ENCODE measurements at regions not wholly inside any gene's neighbourhood (a gene's known extent, or its start where the extent isn't known, plus 50 kb on each side); places are given as distances from the start of the nearest gene placed in this dataset.
"Not testable (repeated sequence)": the region's sequence is repeated elsewhere in the genome, so short reads cannot be mapped to it uniquely, and the experiment has no call there.

- H3K4me3 ChIP-seq (ENCODE audit: low read length), result no peak overlapping the region
- no peaks in the 10 kb centered on the region for H3K4me1 ChIP-seq (ENCODE audit: insufficient read depth, low read length)
Observed at GRCh38 chr2:47964277-47964676, 58.0 kb upstream of the FBXO11 start.

GRCh38 chr2:47964722-47965434 lies 58.6 kb upstream of the FBXO11 start:
- no peak overlapping the region for H3K27ac ChIP-seq (ENCODE audit: low read depth, low read length)
- H3K9me3 ChIP-seq (ENCODE audit: insufficient read depth, low read depth, low read length), result no peaks in the 10 kb centered on the region
- no peaks in the 10 kb centered on the region; the same call in 1 of the 2 replicates for H3K27me3 ChIP-seq (ENCODE audit: insufficient read depth, low read length)
- no peaks in the 10 kb centered on the region for H3K36me3 ChIP-seq (ENCODE audit: insufficient read depth, low read length)
- H3K4me3 ChIP-seq (ENCODE audit: low read length), result no peak overlapping the region
- H3K9ac ChIP-seq (ENCODE audit: low read depth, low read length), result no peak overlapping the region
- 92% methylated on average over 8 of the region's 8 CpGs for WGBS
- H3K4me1 ChIP-seq (ENCODE audit: insufficient read depth, low read length), result no peaks in the 10 kb centered on the region

More at GRCh38 chr2:47964277-47964676, 58.0 kb upstream of the FBXO11 start:
- H3K36me3 ChIP-seq (ENCODE audit: insufficient read depth, low read length), result no peaks in the 10 kb centered on the region
- H3K27ac ChIP-seq (ENCODE audit: low read depth, low read length), result no peak overlapping the region
- H3K27me3 ChIP-seq (ENCODE audit: insufficient read depth, low read length), result no peaks in the 10 kb centered on the region; the same call in 1 of the 2 replicates
- H3K9me3 ChIP-seq (ENCODE audit: insufficient read depth, low read depth, low read length), result no peaks in the 10 kb centered on the region
- no peak overlapping the region for H3K9ac ChIP-seq (ENCODE audit: low read depth, low read length)

GRCh38 chr2:47976728-47977127 lies 70.4 kb upstream of the FBXO11 start:
- H3K9me3 ChIP-seq (ENCODE audit: insufficient read depth, low read depth, low read length); H3K27ac ChIP-seq (ENCODE audit: low read depth, low read length); H3K4me1 ChIP-seq (ENCODE audit: insufficient read depth, low read length); H3K27me3 ChIP-seq (ENCODE audit: insufficient read depth, low read length); H3K36me3 ChIP-seq (ENCODE audit: insufficient read depth, low read length); H3K4me3 ChIP-seq (ENCODE audit: low read length); H3K9ac ChIP-seq (ENCODE audit: low read depth, low read length): not testable (repeated sequence)

GRCh38 chr2:47984041-47984440 lies 77.7 kb upstream of the FBXO11 start:
- H3K4me3 ChIP-seq (ENCODE audit: low read length), result no peak overlapping the region
- H3K36me3 ChIP-seq (ENCODE audit: insufficient read depth, low read length), result no peaks in the 10 kb centered on the region
- no peaks in the 10 kb centered on the region for H3K27me3 ChIP-seq (ENCODE audit: insufficient read depth, low read length)
- no peak overlapping the region for H3K9ac ChIP-seq (ENCODE audit: low read depth, low read length)
- no peaks in the 10 kb centered on the region for H3K9me3 ChIP-seq (ENCODE audit: insufficient read depth, low read depth, low read length)
- H3K4me1 ChIP-seq (ENCODE audit: insufficient read depth, low read length), result no peaks in the 10 kb centered on the region
- no peak overlapping the region for H3K27ac ChIP-seq (ENCODE audit: low read depth, low read length)

- Histone ChIP-seq H3K27ac (ENCODE audit: low read depth, low read length) (no peak overlapping the region), H3K9ac (ENCODE audit: low read depth, low read length) (no peak overlapping the region), H3K4me1 (ENCODE audit: insufficient read depth, low read length) (no peaks in the 10 kb centered on the region), H3K9me3 (ENCODE audit: insufficient read depth, low read depth, low read length) (no peaks in the 10 kb centered on the region), H3K36me3 (ENCODE audit: insufficient read depth, low read length) (no peaks in the 10 kb centered on the region), H3K27me3 (ENCODE audit: insufficient read depth, low read length) (no peaks in the 10 kb centered on the region), H3K4me3 (ENCODE audit: low read length) (no peak overlapping the region)
- 85% methylated on average over 2 of the region's 2 CpGs for WGBS
Observed at GRCh38 chr2:47990503-47990902, 84.2 kb upstream of the FBXO11 start.

GRCh38 chr2:47992671-47993070 lies 86.4 kb upstream of the FBXO11 start:
- no peaks in the 10 kb centered on the region for H3K27me3 ChIP-seq (ENCODE audit: insufficient read depth, low read length)

GRCh38 chr2:47996808-47997207 lies 90.5 kb upstream of the FBXO11 start:
- no peak overlapping the region for H3K27ac ChIP-seq (ENCODE audit: low read depth, low read length)
- no peak overlapping the region for H3K4me3 ChIP-seq (ENCODE audit: low read length)
- H3K27me3 ChIP-seq (ENCODE audit: insufficient read depth, low read length), result no peaks in the 10 kb centered on the region
- 94% methylated on average over 4 of the region's 4 CpGs for WGBS
- H3K9me3 ChIP-seq (ENCODE audit: insufficient read depth, low read depth, low read length), result no peaks in the 10 kb centered on the region
- no peak overlapping the region for H3K9ac ChIP-seq (ENCODE audit: low read depth, low read length)
- no peaks in the 10 kb centered on the region for H3K4me1 ChIP-seq (ENCODE audit: insufficient read depth, low read length)
- no peaks in the 10 kb centered on the region for H3K36me3 ChIP-seq (ENCODE audit: insufficient read depth, low read length)

More at GRCh38 chr2:47992671-47993070, 86.4 kb upstream of the FBXO11 start:
- no peaks in the 10 kb centered on the region for H3K36me3 ChIP-seq (ENCODE audit: insufficient read depth, low read length)
- H3K27ac ChIP-seq (ENCODE audit: low read depth, low read length), result no peak overlapping the region
- no peaks in the 10 kb centered on the region for H3K4me1 ChIP-seq (ENCODE audit: insufficient read depth, low read length)
- no peaks in the 10 kb centered on the region for H3K9me3 ChIP-seq (ENCODE audit: insufficient read depth, low read depth, low read length)
- H3K9ac ChIP-seq (ENCODE audit: low read depth, low read length), result no peak overlapping the region
- no peak overlapping the region for H3K4me3 ChIP-seq (ENCODE audit: low read length)

GRCh38 chr2:47999512-47999911 lies 93.2 kb upstream of the FBXO11 start:
- Histone ChIP-seq H3K36me3 (ENCODE audit: insufficient read depth, low read length) (no peaks in the 10 kb centered on the region), H3K4me3 (ENCODE audit: low read length) (no peak overlapping the region), H3K9me3 (ENCODE audit: insufficient read depth, low read depth, low read length) (no peaks in the 10 kb centered on the region), H3K9ac (ENCODE audit: low read depth, low read length) (no peak overlapping the region), H3K4me1 (ENCODE audit: insufficient read depth, low read length) (no peaks in the 10 kb centered on the region), H3K27me3 (ENCODE audit: insufficient read depth, low read length) (no peaks in the 10 kb centered on the region), H3K27ac (ENCODE audit: low read depth, low read length) (no peak overlapping the region)
- 88% methylated on average over 1 of the region's 1 CpG for WGBS

GRCh38 chr2:48001498-48001897 lies 95.2 kb upstream of the FBXO11 start:
- Histone ChIP-seq H3K27me3 (ENCODE audit: insufficient read depth, low read length) (no peaks in the 10 kb centered on the region), H3K4me1 (ENCODE audit: insufficient read depth, low read length) (no peaks in the 10 kb centered on the region), H3K36me3 (ENCODE audit: insufficient read depth, low read length) (no peaks in the 10 kb centered on the region), H3K9me3 (ENCODE audit: insufficient read depth, low read depth, low read length) (no peaks in the 10 kb centered on the region), H3K9ac (ENCODE audit: low read depth, low read length) (no peak overlapping the region), H3K4me3 (ENCODE audit: low read length) (no peak overlapping the region), H3K27ac (ENCODE audit: low read depth, low read length) (no peak overlapping the region)

- Histone ChIP-seq H3K27me3 (ENCODE audit: insufficient read depth, low read length) (no peaks in the 10 kb centered on the region), H3K9ac (ENCODE audit: low read depth, low read length) (no peak overlapping the region), H3K4me1 (ENCODE audit: insufficient read depth, low read length) (no peaks in the 10 kb centered on the region), H3K27ac (ENCODE audit: low read depth, low read length) (no peak overlapping the region), H3K9me3 (ENCODE audit: insufficient read depth, low read depth, low read length) (no peaks in the 10 kb centered on the region), H3K36me3 (ENCODE audit: insufficient read depth, low read length) (no peaks in the 10 kb centered on the region), H3K4me3 (ENCODE audit: low read length) (no peak overlapping the region)
Observed at GRCh38 chr2:48006094-48006493, 99.8 kb upstream of the FBXO11 start.

GRCh38 chr2:48007699-48008268 lies 101.5 kb upstream of the FBXO11 start:
- 98% methylated on average over 2 of the region's 2 CpGs for WGBS
- H3K27ac ChIP-seq (ENCODE audit: low read depth, low read length), result no peak overlapping the region
- no peaks in the 10 kb centered on the region for H3K4me1 ChIP-seq (ENCODE audit: insufficient read depth, low read length)
- no peaks in the 10 kb centered on the region for H3K9me3 ChIP-seq (ENCODE audit: insufficient read depth, low read depth, low read length)
- H3K9ac ChIP-seq (ENCODE audit: low read depth, low read length), result no peak overlapping the region
- H3K36me3 ChIP-seq (ENCODE audit: insufficient read depth, low read length), result no peaks in the 10 kb centered on the region
- H3K27me3 ChIP-seq (ENCODE audit: insufficient read depth, low read length), result no peaks in the 10 kb centered on the region
- no peak overlapping the region for H3K4me3 ChIP-seq (ENCODE audit: low read length)

- no peak overlapping the region for H3K9ac ChIP-seq (ENCODE audit: low read depth, low read length)
- H3K9me3 ChIP-seq (ENCODE audit: insufficient read depth, low read depth, low read length), result no peaks in the 10 kb centered on the region
- no peaks in the 10 kb centered on the region for H3K36me3 ChIP-seq (ENCODE audit: insufficient read depth, low read length)
- H3K4me3 ChIP-seq (ENCODE audit: low read length), result no peak overlapping the region
- no peaks in the 10 kb centered on the region for H3K27me3 ChIP-seq (ENCODE audit: insufficient read depth, low read length)
- WGBS, result no CpG with 5 or more reads among the region's 2 CpGs
- H3K27ac ChIP-seq (ENCODE audit: low read depth, low read length), result no peak overlapping the region
- no peaks in the 10 kb centered on the region for H3K4me1 ChIP-seq (ENCODE audit: insufficient read depth, low read length)
Observed at GRCh38 chr2:48009256-48009655, 103.0 kb upstream of the FBXO11 start.

All from HUES64 (cell line).